HCT116 (cell line): ENCODE measurements at regions not wholly inside any gene's neighbourhood (a gene's known extent, or its start where the extent isn't known, plus 50 kb on each side); places are given as distances from the start of the nearest gene placed in this dataset.

ENCODE experiments used
- ATAC-seq: fragments of 200-7000 bp; cut with Tn5 transposase; 2 replicates; pipeline ENCODE4 v1.9.1; 2020; ENCODE audit warnings: mild to moderate bottlenecking, moderate library complexity
- BruUV-seq: library from RNA; stranded (reverse); fragments of 400-500 nt; replicated peaks from 2 replicates; lab custom pipeline; 2021; lab: Mats Ljungman, UMichigan
- CTCF ChIA-PET: fragments of 300-600 bp; sonication (Branson Sonifier 250); formaldehyde crosslinking; loops from one replicate; lab custom pipeline; 2021; ENCODE audit warnings: antibody characterized with exemption; lab: Charles Lee
- POLR2A ChIA-PET: fragments of 300-600, 350-600 bp; sonication (Branson Sonifier 250); formaldehyde crosslinking; loops from one replicate; lab custom pipeline; 2021; ENCODE audit warnings: antibody characterized with exemption; lab: Charles Lee
- RAD21 ChIA-PET, 2 experiments: fragments of 300-600 bp; sonication (Branson Sonifier 250); formaldehyde crosslinking; loops; one replicate each; lab custom pipeline; 2023; ENCODE audit warnings: low total read pairs in 2 of 2; ENCODE audit not compliant: uncharacterized antibody in 2 of 2, unreplicated experiment in 2 of 2, low non-redundant PET in 1 of 2; lab: Charles Lee
- DNase-seq: peaks from one replicate; pipeline ENCODE4 v3.0.0-alpha.2; 2010; ENCODE audit warnings: low read depth, low spot score
- H2AFZ ChIP-seq: fragments of 200-600 bp; shearing (Covaris generic), sonication (generic); 2 replicates; pipeline ENCODE4 v1.6.1; 2017; ENCODE audit warnings: low read depth, mixed run types, mixed read lengths, antibody characterized with exemption, low read length; ENCODE audit not compliant: poor library complexity, severe bottlenecking
- H3K27ac ChIP-seq: 2 replicates; pipeline ENCODE4 v1.5.1; 2012; ENCODE audit warnings: low read depth, low read length
- H3K27me3 ChIP-seq: fragments of 200-600 bp; sonication (generic); 2 replicates; pipeline ENCODE4 v1.6.1; 2016; ENCODE audit warnings: mixed run types, low read length, mixed read lengths; ENCODE audit not compliant: insufficient read depth
- H3K36me3 ChIP-seq, 2 experiments: fragments of 200-500 bp in 1 of 2; fragments of 200-600 bp in 1 of 2; sonication (Bioruptor generic) in 1 of 2; sonication (generic) in 1 of 2; 2 replicates each; pipeline versions ENCODE4 v1.5.1 to v1.6.1; 2014 to 2016; ENCODE audit warnings: low read length in 2 of 2, inconsistent platforms in 1 of 2, mixed read lengths in 1 of 2, mixed run types in 1 of 2; ENCODE audit not compliant: insufficient read depth in 2 of 2, control insufficient read depth in 1 of 2
- H3K4me1 ChIP-seq, 2 experiments: fragments of 200-600 bp in 1 of 2; sonication (generic) in 1 of 2; 2 replicates each; pipeline versions ENCODE4 v1.5.1 to v1.6.1; 2012 to 2017; ENCODE audit warnings: low read length in 2 of 2, inconsistent platforms in 1 of 2, mild to moderate bottlenecking in 1 of 2, mixed read lengths in 1 of 2, mixed run types in 1 of 2, moderate library complexity in 1 of 2; ENCODE audit not compliant: insufficient read depth in 2 of 2, control insufficient read depth in 1 of 2
- H3K4me2 ChIP-seq: fragments of 200-600 bp; sonication (generic); 2 replicates; pipeline ENCODE4 v1.6.1; 2017; ENCODE audit warnings: mixed run types, low read length, mixed read lengths
- H3K4me3 ChIP-seq, 2 experiments: fragments of 200-600 bp in 1 of 2; sonication (generic) in 1 of 2; replicated peaks in 1 of 2; 2 replicates each; pipeline ENCODE4 v1.5.1; 2011 to 2016; ENCODE audit warnings: low read length in 2 of 2, control low read depth in 1 of 2, low read depth in 1 of 2, mild to moderate bottlenecking in 1 of 2, mixed read lengths in 1 of 2, mixed run types in 1 of 2
- H3K79me2 ChIP-seq: fragments of 200-600 bp; sonication (generic); 2 replicates; pipeline ENCODE4 v1.6.1; 2017; ENCODE audit warnings: mild to moderate bottlenecking, mixed run types, low read length, moderate library complexity, mixed read lengths; ENCODE audit not compliant: insufficient read depth
- H3K9ac ChIP-seq: fragments of 200-600 bp; sonication (generic); 2 replicates; pipeline ENCODE4 v1.6.1; 2016; ENCODE audit warnings: low read length, mixed read lengths
- H3K9me2 ChIP-seq: fragments of 200-600 bp; sonication (generic), shearing (Covaris generic); 2 replicates; pipeline ENCODE4 v1.6.1; 2017; ENCODE audit warnings: mixed run types, mild to moderate bottlenecking, moderate library complexity; ENCODE audit not compliant: insufficient read depth
- H3K9me3 ChIP-seq, 2 experiments: fragments of 200-500 bp in 1 of 2; fragments of 200-600 bp in 1 of 2; sonication (Bioruptor generic) in 1 of 2; sonication (generic) in 1 of 2; 2 replicates each; pipeline ENCODE4 v1.6.1; 2014 to 2017; ENCODE audit warnings: low read length in 2 of 2, mixed read lengths in 2 of 2, inconsistent platforms in 1 of 2, low read depth in 1 of 2, mild to moderate bottlenecking in 1 of 2, mixed run types in 1 of 2, moderate library complexity in 1 of 2; ENCODE audit not compliant: control insufficient read depth in 1 of 2, insufficient read depth in 1 of 2
- H4K20me1 ChIP-seq: fragments of 200-600 bp; sonication (generic), shearing (Covaris generic); 2 replicates; pipeline ENCODE4 v1.6.1; 2017; ENCODE audit warnings: mixed run types, mild to moderate bottlenecking, moderate library complexity; ENCODE audit not compliant: insufficient read depth
- CBX3 ChIP-seq: IDR thresholded peaks from 2 replicates; pipeline ENCODE4 v1.6.1; 2012; ENCODE audit warnings: low read depth
- CEBPB ChIP-seq: IDR thresholded peaks from 2 replicates; pipeline ENCODE4 v1.6.1; 2012; ENCODE audit warnings: low read depth
- FOSL1 ChIP-seq: IDR thresholded peaks from 2 replicates; pipeline ENCODE4 v1.6.1; 2012; ENCODE audit warnings: low read depth
- JUND ChIP-seq: IDR thresholded peaks from 2 replicates; pipeline ENCODE4 v1.6.1; 2012
- POLR2A ChIP-seq: IDR thresholded peaks from 2 replicates; pipeline ENCODE4 v1.7.0; 2011; ENCODE audit warnings: borderline replicate concordance; ENCODE audit not compliant: insufficient read depth, insufficient read length; ENCODE audit errors: extremely low read depth
- POLR2AphosphoS5 ChIP-seq: IDR thresholded peaks from 2 replicates; pipeline ENCODE4 v1.6.1; 2011; ENCODE audit warnings: mild to moderate bottlenecking, low read depth, low read length, moderate library complexity
- RAD21 ChIP-seq: IDR thresholded peaks from 2 replicates; pipeline ENCODE4 v1.6.1; 2012; ENCODE audit warnings: low read depth, mild to moderate bottlenecking
- REST ChIP-seq: IDR thresholded peaks from 2 replicates; pipeline ENCODE4 v1.6.1; 2012; ENCODE audit warnings: low read depth
- SIN3A ChIP-seq: IDR thresholded peaks from 2 replicates; pipeline ENCODE4 v1.6.1; 2012; ENCODE audit warnings: low read depth
- SP1 ChIP-seq: IDR thresholded peaks from 2 replicates; pipeline ENCODE4 v1.6.1; 2012; ENCODE audit warnings: low read depth
- SRF ChIP-seq: IDR thresholded peaks from 2 replicates; pipeline ENCODE4 v1.6.1; 2012; ENCODE audit warnings: low read depth
- TCF7L2 ChIP-seq: IDR thresholded peaks from 2 replicates; pipeline ENCODE4 v1.7.0; 2011; ENCODE audit warnings: borderline replicate concordance, inconsistent platforms; ENCODE audit not compliant: insufficient read depth, insufficient read length; ENCODE audit errors: extremely low read depth
- ZBTB33 ChIP-seq: IDR thresholded peaks from 2 replicates; pipeline ENCODE4 v1.6.1; 2011; ENCODE audit warnings: mild to moderate bottlenecking, low read length, moderate library complexity; ENCODE audit not compliant: insufficient replicate concordance; ENCODE audit errors: extremely low read depth
- ZFX ChIP-seq: fragments of 450-650 bp; IDR thresholded peaks from 2 replicates; pipeline ENCODE4 v1.6.1; 2017
- ZNF274 ChIP-seq: fragments of 200-500 bp; sonication (Bioruptor generic); IDR thresholded peaks from 2 replicates; pipeline ENCODE4 v1.6.1; 2014; ENCODE audit warnings: mild to moderate bottlenecking, low read depth, low read length, inconsistent platforms
- intact Hi-C: fragments of 100-400 bp; cut with micrococcal nuclease; formaldehyde crosslinking; loops from 2 replicates; pipeline ENCODE4 v1.10.0; 2022

- TF ChIP-seq POLR2AphosphoS5 = no peak
Observed at GRCh38 chr17:6187836-6188235, 117.7 kb downstream of the WSCD1 start (continued).

GRCh38 chr17:6186998-6187397 is 116.8 kb downstream of the WSCD1 start:
- intact Hi-C loops = no loop called here
- Histone ChIP-seq H3K4me3 (no peak overlapping the region), H3K36me3 (no peaks in the 10 kb centered on the region), H4K20me1 (no peaks in the 10 kb centered on the region), H3K79me2 (no peaks in the 10 kb centered on the region), H3K9me2 (no peaks in the 10 kb centered on the region), H3K9ac (no peak overlapping the region), H3K4me1 (no peaks in the 10 kb centered on the region), H3K27ac (no peak overlapping the region), H3K4me2 (no peak overlapping the region), H3K9me3 (no peaks in the 10 kb centered on the region), H2AFZ (no peak overlapping the region), H3K27me3 (peaks cover 51% of the 10 kb centered on the region)
- POLR2A ChIA-PET = no interaction called here
- TF ChIP-seq REST = no peak
- no peak for TF ChIP-seq SRF
- no peak for TF ChIP-seq ZBTB33
- TF ChIP-seq SP1 = no peak
- no peak for TF ChIP-seq CBX3
- TF ChIP-seq FOSL1 = no peak
- no peak for TF ChIP-seq ZFX
- no peak for TF ChIP-seq RAD21
- TF ChIP-seq POLR2AphosphoS5 = no peak
- no peak for TF ChIP-seq ZNF274
- no peak for TF ChIP-seq TCF7L2
- no peak for TF ChIP-seq SIN3A
- no peak for TF ChIP-seq JUND
- TF ChIP-seq CEBPB = no peak
- no peak for TF ChIP-seq POLR2A
- no TSS peak for BruUV-seq
- CTCF ChIA-PET = no interaction called here
- ATAC-seq = no peak
- RAD21 ChIA-PET = no interaction called here
- no peak for DNase-seq
